ENCODE measurements at regions not wholly inside any gene's neighbourhood (a gene's known extent, or its start where the extent isn't known, plus 50 kb on each side); places are given as distances from the start of the nearest gene placed in this dataset.

- TF ChIP-seq ZNF462 (CRISPR knock-in tag; IDR thresholded peaks at IDR 0.05), result no peak
- TF ChIP-seq ZNF331 (CRISPR knock-in tag; IDR thresholded peaks at IDR 0.05; ENCODE audit: low read depth), result no peak
- no peak for TF ChIP-seq ZNF114 (CRISPR knock-in tag; IDR thresholded peaks at IDR 0.05)
- no peak for TF ChIP-seq POLR2AphosphoS5 (IDR thresholded peaks at IDR 0.05; ENCODE audit: low read depth)
Measured at GRCh38 chr7:41582116-41582515, 120.8 kb downstream of the INHBA start (continued).

GRCh38 chr7:41581041-41581440 is 121.8 kb downstream of the INHBA start:
- Mint-ChIP-seq H3K27ac (no peak overlapping the region), H3K4me3 (no peak overlapping the region), H3K4me1 (no peaks in the 10 kb centered on the region), H3K27me3 (ENCODE audit: insufficient read depth, low read depth, poor library complexity) (no peaks in the 10 kb centered on the region), H3K9me3 (no peaks in the 10 kb centered on the region), H3K36me3 (ENCODE audit: low read depth) (no peaks in the 10 kb centered on the region)
- no peak for DNase-seq (ENCODE audit: low spot score)
- no peak overlapping the region for H3K4me2 ChIP-seq
- no peaks in the 10 kb centered on the region for H3K4me1 ChIP-seq (ENCODE audit: insufficient read depth)
- H3K9me2 ChIP-seq (ENCODE audit: insufficient read depth), result peaks cover 41% of the 10 kb centered on the region
- no peaks in the 10 kb centered on the region for H3K79me2 ChIP-seq (replicated peaks; ENCODE audit: insufficient read depth)
- ATAC-seq, result no peak
- no peaks in the 10 kb centered on the region for H4K20me1 ChIP-seq (replicated peaks; ENCODE audit: insufficient read depth)
- H3K27ac ChIP-seq (ENCODE audit: low read depth), result no peak overlapping the region
- H2AFZ ChIP-seq, result no peak overlapping the region
- no peaks in the 10 kb centered on the region for H3K36me3 ChIP-seq (ENCODE audit: insufficient read depth)
- no peaks in the 10 kb centered on the region for H3K27me3 ChIP-seq (ENCODE audit: insufficient read depth)
- no peak overlapping the region for H3K4me3 ChIP-seq
- no peaks in the 10 kb centered on the region for H3F3A ChIP-seq (replicated peaks; ENCODE audit: low read depth)
- TF ChIP-seq POLR2AphosphoS5 (IDR thresholded peaks at IDR 0.05; ENCODE audit: low read depth) (no peak), CREB1 (CRISPR knock-in tag; IDR thresholded peaks at IDR 0.05; ENCODE audit: low read depth) (no peak), ZNF114 (CRISPR knock-in tag; IDR thresholded peaks at IDR 0.05) (no peak), EZH2 (IDR thresholded peaks at IDR 0.05; ENCODE audit: low read depth, unreplicated experiment) (no peak), ETS1 (IDR thresholded peaks at IDR 0.05) (no peak), EZH2phosphoT487 (IDR thresholded peaks at IDR 0.05; ENCODE audit: unreplicated experiment) (no peak), CTCF (conservative IDR thresholded peaks at IDR 0.05; ENCODE audit: low read depth in 2 of 2) (no peak), STAT1 (IDR thresholded peaks at IDR 0.05; ENCODE audit: unreplicated experiment) (no peak), JUNB (IDR thresholded peaks at IDR 0.05; ENCODE audit: unreplicated experiment) (no peak), NANOG (IDR thresholded peaks at IDR 0.05; ENCODE audit: borderline replicate concordance) (no peak), REST (IDR thresholded peaks at IDR 0.05; ENCODE audit: unreplicated experiment) (no peak), ZNF331 (CRISPR knock-in tag; IDR thresholded peaks at IDR 0.05; ENCODE audit: low read depth) (no peak)

Measured in GM23338 (cell line).